Fibroblast of villous mesenchyme (primary cell): ENCODE measurements at regions not wholly inside any gene's neighbourhood (a gene's known extent, or its start where the extent isn't known, plus 50 kb on each side); places are given as distances from the start of the nearest gene placed in this dataset.
"Not testable (repeated sequence)": the region's sequence is repeated elsewhere in the genome, so short reads cannot be mapped to it uniquely, and the experiment has no call there.

Source experiments
- DNase-seq: peaks from one replicate; pipeline ENCODE4 v3.0.0-alpha.2; 2010; ENCODE audit warnings: low read depth
- H3K4me3 ChIP-seq: 2 replicates; pipeline ENCODE4 v1.5.1; 2011; ENCODE audit warnings: low read depth, mild to moderate bottlenecking, low read length
- CTCF ChIP-seq: IDR thresholded peaks from 2 replicates; pipeline ENCODE4 v1.5.1; 2012; ENCODE audit warnings: low read depth, mild to moderate bottlenecking, low read length; ENCODE audit not compliant: insufficient read depth

DNA sequence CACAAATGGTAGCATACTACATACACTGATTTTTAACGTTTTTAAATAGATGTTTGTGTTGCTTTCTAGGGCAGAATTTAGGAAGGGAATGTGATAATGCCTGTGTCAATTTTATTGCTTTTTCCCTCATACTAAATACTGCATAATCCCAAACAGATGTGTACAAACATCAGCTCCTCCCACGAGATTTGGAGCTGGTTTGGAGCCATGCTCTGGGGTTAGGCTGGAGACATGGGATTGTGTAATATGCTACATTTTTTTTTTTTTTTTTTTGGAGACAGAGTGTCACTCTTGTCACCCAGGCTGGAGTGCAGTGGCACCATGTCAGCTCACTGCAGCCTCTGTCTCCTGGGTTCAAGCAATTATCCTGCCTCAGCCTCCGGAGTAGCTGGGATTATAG is 80.1 kb downstream of the EBLN2 start:
- TF ChIP-seq CTCF: no peak
- DNase-seq: peak; percentile 12
- no peak overlapping the region for H3K4me3 ChIP-seq

DNA sequence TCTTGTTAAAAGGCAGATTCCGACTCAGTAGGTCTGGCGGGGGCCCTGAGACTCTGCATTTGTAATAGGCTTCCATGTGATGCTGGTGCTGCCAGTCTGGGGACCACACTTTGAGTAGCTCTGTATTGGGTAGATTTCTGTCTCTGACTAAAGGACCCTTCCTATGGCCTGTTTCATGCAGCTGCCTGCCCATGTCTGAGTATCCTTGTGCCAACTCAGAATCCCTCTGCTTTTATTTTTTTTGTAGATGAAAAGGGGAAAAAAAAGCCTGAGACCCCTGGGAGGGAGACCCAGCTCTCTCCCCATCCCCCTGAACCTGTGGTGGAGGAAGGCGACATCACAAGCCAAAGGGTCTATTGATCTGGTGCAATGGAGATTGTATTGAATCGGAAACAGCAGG is 81.9 kb downstream of the EBLN2 start:
- DNase-seq: no peak
- TF ChIP-seq CTCF: no peak
- no peak overlapping the region for H3K4me3 ChIP-seq

GRCh38 chr3:73143821-73144237 is 82.4 kb downstream of the EBLN2 start:
- H3K4me3 ChIP-seq: no peak overlapping the region
- no peak for TF ChIP-seq CTCF
- no peak for DNase-seq

- no peak for DNase-seq
- no peak for TF ChIP-seq CTCF
Observed at GRCh38 chr3:73144276-73144675, 82.8 kb downstream of the EBLN2 start.

DNA sequence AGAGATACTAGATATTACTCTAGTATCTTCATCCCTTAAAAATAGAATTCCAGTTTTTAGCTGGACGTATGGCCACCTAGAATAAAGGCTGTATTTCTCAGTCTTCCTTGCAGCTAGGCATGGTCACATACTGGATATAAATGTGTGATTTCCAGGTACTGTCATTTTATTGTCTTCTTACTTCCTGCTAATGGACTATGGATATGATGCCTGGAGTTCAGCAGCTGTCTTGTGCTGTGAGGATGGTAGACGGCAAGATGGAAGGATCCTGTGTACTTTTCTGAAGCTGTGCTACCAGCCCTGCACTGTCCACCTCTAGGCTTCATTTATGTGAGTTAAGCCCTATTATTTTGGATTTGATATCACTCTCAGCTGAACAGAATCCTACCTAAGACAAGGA is 83.4 kb downstream of the EBLN2 start:
- no peak for TF ChIP-seq CTCF
- H3K4me3 ChIP-seq: no peak overlapping the region
- no peak for DNase-seq

More at GRCh38 chr3:73144276-73144675, 82.8 kb downstream of the EBLN2 start:
- H3K4me3 ChIP-seq: no peak overlapping the region

DNA sequence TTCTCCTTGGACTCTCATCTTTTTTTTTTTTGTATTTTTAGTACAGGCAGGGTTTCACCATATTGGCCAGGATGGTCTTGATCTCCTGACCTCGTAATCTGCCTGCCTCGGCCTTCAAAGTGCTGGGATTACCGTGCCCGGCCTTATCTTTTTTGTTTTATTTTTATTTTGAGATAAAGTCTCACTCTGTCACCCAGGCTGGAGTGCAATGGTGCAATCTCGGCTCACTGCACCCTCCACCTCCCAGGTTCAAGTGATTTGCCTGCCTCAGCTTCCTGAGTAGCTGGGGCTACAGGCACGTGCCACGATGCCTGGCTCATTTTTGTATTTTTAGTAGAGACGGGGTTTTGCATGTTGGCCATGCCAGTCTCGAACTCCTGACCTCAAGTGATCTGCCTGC is 86.0 kb downstream of the EBLN2 start:
- not testable (repeated sequence) for H3K4me3 ChIP-seq, DNase-seq

- no peak for DNase-seq
- no peak overlapping the region for H3K4me3 ChIP-seq
- TF ChIP-seq CTCF: no peak
Observed at GRCh38 chr3:73148206-73148605, 86.7 kb downstream of the EBLN2 start.
